ENCODE measurements at regions not wholly inside any gene's neighbourhood (a gene's known extent, or its start where the extent isn't known, plus 50 kb on each side); places are given as distances from the start of the nearest gene placed in this dataset.
"Not testable (repeated sequence)": the region's sequence is repeated elsewhere in the genome, so short reads cannot be mapped to it uniquely, and the experiment has no call there.

DNA sequence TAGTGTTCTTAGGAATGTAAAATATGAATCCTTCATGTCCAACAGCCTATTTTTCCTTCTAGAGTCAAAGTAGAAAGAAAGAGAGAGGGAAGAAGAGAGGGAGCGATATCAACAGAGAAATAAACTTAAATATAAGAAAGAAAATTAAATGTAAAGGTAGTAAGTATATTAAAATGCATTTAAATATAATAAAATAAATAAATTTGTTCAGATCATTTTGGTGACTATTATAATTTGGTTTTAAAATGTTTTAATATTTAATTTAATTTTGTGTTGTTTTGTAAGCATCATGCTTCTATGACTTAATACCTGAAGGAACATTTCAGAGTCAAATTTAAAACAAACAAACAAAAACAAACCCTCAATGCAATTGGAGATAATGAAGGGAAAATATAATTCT is 405.2 kb upstream of the IRX1 start:
- DNase-seq, result no peak

DNA sequence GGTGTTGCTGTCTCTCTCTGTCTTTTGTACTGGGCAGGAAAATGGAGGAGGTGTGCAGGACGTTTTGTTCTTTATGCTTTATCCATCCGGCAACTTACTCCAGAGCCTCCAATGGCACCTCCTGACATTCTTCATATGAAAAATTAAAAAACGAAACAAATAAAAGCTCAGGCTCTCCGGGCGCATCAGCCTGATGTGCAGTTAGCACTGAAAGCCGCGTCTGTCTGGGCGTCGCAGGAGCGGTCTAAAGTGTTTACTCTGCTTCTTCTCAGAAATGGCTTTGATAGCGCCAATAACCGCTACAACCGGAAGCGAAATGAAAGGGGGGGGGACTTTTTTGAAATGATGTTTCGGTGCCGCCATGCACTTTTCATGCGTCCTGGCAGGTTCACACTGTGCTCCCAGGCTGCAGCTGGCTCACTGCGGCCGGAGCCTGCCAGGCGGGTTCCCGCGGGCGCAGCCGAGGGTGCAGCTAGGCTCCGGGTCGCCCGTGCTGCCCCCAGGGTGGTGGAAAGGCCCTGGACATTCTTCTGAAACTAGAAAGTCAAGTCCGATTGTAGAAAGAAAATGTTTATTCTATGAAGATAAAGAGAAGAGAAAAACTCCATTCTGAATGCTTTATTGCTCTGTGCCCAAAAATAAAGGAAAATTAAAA is 407.7 kb upstream of the IRX1 start:
- DNase-seq, result no peak

DNA sequence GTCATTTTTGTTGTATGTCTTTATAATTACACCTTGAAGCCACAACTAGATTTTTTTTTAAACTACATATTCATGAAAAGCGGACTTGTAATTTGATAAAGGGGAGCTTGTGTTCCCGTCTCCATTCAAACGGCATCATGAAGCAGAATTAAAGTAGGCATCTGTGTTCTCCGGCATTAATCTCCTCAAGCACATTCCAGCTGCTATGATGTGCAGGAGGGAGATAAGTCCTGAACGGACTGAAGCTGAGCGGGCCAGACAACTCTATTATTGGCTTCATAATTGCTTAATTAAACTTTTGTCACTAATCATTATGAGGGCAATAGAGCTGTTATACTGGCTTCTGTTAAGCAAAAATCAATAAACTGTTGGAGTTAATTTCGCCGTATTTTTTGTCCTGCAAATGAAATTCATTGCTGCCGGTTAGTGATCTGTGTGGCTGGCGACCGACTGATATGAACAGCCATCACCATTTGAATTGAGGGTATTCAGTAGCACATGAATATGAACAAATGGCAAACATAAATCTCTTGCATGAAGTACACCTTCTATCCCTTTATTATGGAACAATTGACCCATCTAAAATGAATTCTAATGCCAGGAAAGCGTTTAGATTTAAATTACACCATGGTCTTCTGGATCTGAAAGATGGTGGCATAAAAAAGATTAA is 408.8 kb upstream of the IRX1 start:
- no peak for DNase-seq

DNA sequence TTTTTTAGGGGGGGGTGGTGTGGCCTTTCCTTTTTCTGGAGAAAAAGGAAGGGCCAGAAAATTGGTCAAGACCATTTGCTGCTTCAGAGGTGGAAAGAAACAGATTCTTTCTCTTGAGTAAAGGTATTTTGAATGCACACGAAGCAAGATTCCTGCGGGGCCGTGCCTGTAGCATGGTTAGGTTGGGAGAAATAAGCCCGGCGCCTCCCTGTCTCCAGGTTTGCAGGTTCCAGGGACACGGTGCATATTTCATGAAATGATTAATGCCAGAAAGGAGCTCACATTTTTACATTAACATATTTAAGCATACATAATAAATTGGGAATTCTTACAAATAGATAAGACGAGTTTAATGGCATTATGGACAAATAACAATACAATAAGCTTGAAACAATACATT is 409.5 kb upstream of the IRX1 start:
- DNase-seq, result no peak

DNA sequence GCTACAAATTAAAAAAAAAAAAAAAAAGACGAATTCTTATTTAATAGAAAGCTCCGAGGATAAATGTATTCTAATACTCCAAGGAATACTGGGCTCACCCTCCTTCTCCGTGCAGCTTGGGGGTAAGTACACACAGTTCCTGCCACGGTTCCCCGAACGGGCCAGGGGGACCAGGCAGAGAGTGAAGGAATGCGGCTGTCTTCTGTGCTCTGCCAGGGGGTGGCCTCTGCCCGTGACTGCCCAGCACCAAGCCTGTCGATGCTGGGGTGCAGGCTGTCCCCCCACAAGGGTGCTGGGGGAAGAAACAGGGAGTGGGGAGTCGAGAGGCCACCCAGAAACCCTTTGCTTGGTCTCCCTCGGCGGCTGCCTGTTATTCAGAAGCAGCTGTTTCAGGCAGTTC is 410.1 kb upstream of the IRX1 start:
- peak in 1 of 14 donors; percentile 5 for DNase-seq

DNA sequence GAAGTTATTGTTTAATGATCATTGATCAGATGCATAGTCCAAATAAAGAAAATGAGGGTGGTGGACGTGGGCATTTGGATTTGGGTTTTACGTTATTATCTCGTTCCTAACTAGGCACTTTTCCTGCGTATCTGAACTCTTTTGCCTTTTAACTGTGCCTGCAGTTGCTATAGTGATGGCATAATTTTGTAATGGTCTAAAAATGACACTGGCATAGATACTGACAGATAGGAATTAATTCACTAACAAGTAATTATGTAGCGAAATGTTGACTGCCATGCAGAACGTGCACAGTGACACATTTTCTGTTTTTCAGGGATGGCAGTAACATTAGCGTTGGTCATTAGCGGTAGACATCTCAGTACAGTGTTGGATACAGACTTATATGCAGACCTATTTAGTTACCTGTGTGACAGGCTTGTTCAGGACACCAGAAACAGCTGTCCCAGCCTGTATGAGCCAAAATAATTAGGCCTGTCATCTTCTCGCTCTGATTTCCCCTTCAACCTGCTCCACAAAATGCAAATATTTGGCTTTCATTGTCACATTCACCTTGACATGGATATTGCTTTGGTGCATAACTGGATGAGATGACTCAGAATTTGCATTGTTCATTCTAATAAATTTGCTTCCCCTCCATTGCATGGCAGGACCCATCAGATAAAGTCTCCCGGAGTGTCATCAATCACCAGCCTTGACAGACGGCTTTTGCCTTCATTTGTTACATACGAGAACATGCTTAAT is 413.3 kb upstream of the IRX1 start:
- no peak for DNase-seq

DNA sequence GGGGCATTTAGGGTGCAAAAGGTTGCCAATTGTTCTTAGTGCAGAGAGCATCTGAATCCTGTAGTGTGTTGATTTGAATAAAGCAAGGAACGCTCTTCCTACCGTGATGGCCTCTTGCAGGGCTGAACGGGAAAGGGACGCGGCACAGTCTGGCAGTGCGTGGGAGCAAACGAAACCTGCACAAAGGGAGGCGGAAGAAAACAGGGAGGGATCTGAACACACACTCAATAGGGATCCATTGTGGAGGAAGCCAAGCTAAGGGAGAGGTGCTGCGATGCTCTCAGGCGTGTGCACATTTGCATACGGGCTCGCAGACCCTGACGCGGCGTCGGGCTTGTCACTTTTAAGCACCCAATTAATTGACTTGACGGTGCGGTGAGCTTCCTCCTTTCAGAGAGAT is 414.0 kb upstream of the IRX1 start:
- no peak for DNase-seq

DNA sequence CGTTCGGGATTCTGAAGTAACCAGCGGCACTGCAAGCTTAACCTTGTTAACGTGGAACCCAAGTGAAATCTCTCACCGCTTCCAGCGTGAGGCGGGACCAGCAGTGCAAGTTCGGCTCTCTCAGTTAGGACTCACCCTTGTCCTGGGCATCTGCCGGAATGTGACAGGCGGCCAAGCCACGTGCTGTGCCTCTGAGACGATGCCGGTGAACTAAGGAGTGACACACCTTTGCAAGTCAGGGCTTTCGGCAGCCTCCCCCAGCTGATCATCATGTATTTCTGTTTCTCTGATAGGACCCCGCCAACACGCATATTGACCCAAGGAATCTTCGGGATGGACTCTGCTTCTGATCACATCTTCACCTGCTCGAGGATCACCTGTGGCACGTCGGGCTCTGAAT is 415.0 kb upstream of the IRX1 start:
- DNase-seq, result no peak

DNA sequence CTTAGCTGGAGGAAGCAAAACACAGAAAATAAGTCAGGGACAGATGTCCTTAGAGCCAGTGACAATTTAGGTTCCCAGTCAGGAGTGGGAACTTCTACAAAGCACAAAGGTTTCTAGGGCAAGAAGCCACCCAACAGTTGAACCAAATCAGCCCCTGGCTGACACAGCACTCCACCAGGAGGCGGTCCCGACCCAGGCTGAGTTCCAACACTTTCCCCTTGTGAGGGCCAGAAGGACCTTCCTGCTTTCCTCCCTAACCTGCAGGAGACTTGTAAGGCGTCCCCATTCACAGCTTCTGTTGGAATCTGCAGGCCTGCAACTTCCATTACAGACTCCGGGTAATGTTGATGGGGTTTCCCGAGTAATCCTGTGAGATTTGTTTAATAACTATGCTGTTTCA is 416.4 kb upstream of the IRX1 start:
- DNase-seq, result no peak

DNA sequence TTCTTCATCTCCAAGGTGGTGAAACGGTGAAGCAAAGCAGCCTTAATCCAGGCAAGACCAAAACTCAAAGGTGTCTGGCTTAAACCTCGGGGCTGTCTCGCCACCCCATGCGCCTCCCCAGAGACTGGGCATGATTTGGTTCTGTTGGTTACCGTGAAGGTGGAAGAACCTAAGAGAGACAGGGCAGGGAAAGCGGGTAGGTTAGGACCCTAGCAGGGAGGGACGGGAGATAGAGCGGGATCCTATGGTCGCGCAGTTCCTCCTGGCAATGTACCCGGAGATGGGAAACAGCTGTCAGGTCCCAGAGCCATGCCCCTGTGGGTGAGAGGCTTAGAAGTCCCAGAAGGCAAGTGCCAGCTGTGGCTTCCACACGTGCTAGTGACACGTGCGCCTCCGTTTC is 418.3 kb upstream of the IRX1 start:
- no peak for DNase-seq

DNA sequence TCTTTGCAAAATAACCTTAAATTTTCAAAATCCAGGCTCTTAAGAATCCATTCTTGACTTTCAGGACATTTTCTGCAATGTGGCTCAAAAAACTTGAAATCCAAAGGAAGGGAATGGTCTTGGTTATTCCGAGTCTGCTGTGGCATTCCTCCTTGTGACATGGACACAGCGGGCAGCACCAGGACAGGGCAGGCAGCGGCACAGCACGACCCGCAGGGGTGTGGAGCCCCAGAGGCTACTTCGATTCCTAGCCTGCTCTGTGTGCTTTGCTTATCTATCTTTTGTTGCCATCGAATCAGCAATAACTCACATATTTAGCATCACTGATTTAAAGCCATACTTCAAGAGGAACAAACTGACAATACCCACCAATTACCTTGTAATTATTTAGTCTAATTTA is 420.2 kb upstream of the IRX1 start:
- no peak for DNase-seq

DNA sequence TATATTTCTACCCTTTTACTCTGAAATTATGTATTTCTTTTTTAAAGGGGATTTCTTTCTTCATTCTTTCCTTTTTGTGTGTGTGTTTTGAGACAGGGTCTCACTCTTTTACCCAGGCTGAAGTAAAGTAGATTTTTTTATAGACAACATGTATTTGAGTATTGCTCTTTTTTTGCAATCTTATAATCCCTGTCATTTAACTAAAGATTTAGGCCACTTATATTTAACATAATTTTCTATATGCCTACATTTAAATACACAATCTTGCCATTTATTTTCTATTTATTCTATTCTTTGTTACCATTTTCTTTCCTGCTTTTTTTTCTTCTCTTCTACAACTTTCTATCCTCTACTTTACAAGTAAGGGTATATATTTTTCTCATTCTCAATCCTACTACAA is 416.0 kb upstream of the IRX2 start:
- DNase-seq, result no peak

DNA sequence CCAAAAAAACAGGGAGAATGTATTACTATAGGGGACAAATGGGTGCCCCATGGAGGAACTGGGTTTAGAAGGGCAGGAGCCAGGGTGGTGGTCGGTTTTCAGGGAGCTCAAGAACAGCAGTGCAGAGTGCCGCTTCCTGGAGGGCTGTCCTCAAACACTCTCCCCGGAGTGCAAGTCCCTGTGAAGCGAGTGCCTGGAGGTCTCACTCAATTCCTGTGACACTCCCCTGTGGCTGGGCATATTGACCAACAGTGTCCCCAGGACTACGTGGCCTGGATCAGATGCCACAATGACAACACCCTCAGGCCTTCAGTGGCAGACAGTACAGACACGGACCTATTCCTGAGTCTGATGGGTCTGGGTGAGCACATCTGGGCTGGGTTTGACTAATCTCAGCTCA is 412.1 kb upstream of the IRX2 start:
- DNase-seq, result no peak

DNA sequence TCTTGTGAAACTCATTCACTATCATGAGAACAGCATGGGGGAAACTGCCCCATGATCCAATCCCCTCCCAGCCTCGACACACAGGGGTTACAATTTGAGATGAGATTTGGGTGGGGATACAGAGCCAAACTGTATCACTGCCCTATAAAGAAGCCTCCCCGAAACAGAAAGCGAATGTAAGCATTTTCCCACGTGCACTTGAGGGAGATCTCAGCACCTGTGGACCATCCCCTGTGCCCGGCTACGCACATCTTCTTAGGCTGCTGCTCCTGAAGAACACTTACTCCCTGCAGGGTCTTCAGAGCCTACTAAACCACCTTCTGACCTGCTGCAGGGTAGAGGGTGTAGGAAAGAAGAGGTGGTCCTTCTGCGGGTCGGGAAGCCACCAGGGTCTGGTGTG is 410.2 kb upstream of the IRX2 start:
- DNase-seq, result no peak

DNA sequence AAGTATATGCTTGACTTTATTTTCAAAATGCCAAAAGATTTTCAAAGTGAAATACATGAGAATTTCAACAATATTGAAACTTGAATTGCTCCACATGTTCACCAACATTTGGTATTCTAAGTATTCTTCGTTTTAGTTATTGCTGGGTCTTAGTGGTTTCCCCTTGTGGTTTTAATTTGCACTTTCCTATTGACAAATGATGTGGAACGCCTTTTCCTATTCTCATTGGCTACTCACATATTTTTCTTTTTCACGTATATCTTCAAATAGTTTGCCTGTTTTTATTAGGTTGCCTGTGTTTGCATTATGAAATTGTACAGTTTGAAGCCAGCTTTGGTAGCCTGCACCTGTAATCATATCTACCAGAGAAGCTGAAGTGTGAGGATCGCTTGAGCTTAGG is 405.7 kb upstream of the IRX2 start:
- no peak for DNase-seq

DNA sequence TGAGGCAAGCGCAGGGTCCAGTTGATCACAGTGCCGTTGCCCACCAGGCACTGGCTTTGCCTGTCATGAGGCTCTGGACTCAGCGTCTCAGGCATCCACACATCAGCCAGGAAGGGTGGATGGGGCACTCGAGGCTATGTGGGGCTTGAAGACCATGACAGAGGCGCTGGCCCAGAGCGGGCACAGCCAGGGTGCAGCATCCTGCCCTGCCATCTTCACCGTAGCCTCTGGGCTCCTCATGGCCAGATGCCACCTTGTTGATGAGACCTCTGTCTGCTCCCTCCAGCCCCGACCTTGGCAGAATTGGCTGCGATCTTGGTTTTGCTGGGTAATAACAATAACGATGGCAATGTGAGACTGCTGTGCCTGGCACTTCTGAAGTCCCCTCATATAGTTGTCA is 404.2 kb upstream of the IRX2 start:
- no peak for DNase-seq

DNA sequence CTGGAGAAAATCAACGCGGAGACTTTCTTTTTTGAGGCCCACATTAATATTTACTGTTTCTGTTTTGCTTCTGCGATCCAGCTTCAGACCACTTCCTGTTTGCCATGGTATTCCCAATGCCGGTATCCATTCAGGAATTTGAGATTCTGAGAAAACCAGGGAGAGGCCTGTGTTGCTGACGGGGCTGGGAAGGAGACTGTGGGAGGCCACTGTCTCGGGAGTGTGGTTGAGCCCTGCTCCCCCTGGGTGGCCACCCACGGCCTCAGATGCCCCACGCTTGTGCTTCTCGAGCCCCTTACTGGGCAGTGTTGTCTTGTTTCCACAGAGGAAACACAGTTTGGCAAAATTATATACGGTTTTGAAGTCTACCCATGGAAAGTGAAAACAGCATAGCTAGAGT is 403.6 kb upstream of the IRX2 start:
- DNase-seq, result no peak

DNA sequence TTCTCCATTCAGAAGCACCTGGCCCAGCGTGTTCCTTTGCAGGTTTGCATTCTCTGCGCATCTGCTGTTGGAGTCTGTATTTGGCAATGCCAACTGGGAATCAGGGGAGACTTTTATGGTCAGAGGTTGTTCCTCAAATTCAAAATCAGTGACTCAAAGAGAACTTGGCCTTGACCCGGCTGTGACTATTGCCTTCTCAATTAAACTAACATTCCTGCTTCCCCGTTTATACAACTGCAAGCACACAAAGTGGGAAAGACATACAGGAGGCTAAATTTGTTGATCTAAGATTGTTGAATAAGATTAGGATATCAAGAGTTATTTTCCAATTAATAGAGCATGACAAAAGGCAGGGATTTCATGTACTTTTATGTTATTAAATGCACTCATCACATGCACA is 402.4 kb upstream of the IRX2 start:
- no peak for DNase-seq

DNA sequence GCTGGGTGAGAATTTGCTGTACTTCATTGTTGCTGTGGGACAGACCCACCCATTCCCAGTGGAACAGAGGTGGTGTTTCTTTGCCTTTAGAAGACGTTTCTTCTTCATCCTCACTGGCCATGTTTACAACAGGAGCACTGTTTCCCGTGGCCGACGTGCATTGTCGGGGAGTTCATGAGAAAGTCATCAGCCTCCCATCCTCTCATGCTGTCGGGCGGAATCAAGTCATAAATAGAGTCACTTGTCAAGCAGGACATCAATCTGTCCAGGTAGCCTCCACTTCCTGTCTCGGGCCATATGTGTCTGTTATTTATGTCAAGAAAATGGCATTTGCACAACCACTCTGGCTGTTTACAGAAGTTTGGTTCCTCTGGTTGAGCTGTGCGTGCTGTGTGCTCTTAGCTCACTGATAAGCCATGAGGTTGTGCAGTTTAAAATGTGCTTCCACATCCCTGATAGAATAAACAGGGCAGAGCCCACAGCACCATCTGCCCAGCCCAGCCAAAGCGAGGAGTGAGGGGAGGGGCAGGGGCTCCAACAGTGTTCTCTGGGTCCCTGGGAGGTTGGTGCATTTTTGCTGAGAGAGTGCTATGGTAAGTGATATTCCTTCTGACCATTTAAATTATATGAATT is 401.9 kb upstream of the IRX2 start:
- no peak for DNase-seq

DNA sequence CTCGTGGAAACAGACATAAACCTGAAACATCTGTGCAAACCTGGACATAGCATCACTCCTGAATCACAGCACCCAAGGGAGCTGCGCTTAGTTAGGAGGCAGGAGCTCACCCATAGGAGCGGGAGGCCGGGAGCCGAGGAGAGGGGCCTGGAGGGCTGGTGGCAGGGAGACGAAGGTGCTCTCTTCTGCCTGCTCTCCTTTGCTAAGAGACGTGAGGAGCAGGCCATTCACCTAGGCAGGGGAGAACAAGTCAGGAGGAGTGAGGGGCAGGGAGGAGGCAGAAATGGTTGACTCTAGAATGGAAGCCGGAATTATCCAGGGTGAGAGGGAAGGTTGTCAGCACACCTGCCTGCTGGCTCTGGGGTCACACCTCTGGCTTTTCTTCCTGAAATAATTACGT is 398.4 kb upstream of the IRX2 start:
- DNase-seq, result no peak

DNA sequence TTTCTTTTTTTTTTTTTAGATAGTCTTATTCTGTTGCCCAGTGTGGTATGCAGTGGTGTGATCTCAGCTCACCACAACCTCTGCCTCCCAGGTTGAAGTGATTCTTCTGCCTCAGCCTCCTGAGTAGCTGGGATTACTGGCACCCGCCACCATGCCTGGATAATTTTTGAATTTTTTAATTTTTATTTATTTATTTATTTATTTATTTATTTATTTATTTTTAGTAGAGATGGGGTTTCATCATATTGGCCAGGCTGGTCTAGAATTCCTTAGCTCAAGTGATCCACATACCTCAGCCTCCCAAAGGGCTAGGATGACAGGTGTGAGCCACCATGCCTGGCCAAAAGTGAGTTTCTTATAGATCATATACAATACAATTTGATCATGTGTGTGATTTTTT is 395.9 kb upstream of the IRX2 start:
- not testable (repeated sequence) for DNase-seq

DNA sequence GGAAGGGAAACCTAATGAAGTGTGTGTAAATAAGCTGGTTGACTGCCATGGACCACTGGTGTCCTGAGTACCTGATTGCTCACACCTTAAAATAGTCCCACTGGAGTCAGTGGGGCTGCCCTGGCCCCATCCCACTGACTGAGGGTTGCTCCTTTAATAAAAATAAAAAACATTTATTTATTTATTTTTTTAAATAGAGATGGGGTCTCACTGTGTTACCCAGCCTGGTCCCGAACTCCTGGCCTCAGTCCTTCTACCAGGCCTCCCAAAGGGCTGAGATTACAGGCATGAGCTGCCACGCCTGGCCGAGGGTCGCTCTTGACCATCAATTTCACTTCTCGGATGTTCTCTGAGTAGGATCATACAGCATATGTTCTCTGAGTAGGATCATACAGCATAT is 394.2 kb upstream of the IRX2 start:
- no peak for DNase-seq

DNA sequence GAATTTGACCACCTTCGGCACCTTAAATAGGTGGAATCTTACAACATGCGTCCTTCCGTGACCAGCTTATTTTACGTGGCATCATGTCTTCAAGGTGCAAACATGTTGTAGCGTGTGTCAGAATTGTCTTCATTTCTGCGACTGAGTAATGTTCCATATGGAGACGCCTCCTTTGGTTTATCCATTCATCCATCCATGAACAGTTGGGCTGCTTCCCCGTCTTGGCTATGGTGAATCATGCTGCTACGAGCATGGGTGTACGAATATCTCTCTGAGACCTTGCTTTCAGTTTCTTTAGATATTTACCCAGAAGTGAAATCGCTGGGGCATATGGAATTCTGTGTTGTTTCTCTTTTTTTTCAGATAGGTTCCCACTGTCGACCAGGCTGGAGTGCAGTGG is 391.9 kb upstream of the IRX2 start:
- no peak for DNase-seq
